BJ (cell line): ENCODE measurements at regions not wholly inside any gene's neighbourhood (a gene's known extent, or its start where the extent isn't known, plus 50 kb on each side); places are given as distances from the start of the nearest gene placed in this dataset.
A peak's percentile ranks its signal among the peaks of the same experiment; 100 is the strongest.

Experiments used
- CTCF ChIA-PET: fragments of 350-600 bp; formaldehyde crosslinking; extraction: SDS; loops from one replicate; lab custom pipeline; 2021; ENCODE audit warnings: antibody characterized with exemption, inconsistent platforms; lab: Yijun Ruan, JAX
- POLR2A ChIA-PET: fragments of 300-600 bp; sonication (Branson Sonifier 250); formaldehyde crosslinking; extraction: SDS; loops from one replicate; lab custom pipeline; 2021; ENCODE audit warnings: antibody characterized with exemption; lab: Charles Lee
- DNase-seq: peaks from one replicate; pipeline ENCODE4 v3.0.0-alpha.2; 2011; ENCODE audit warnings: low read depth
- H3K27me3 ChIP-seq: 2 replicates; pipeline ENCODE4 v1.6.0; 2011; ENCODE audit warnings: low read length; ENCODE audit not compliant: control insufficient read depth, insufficient read depth
- H3K36me3 ChIP-seq: 2 replicates; pipeline ENCODE4 v1.5.1; 2011; ENCODE audit warnings: low read length; ENCODE audit not compliant: control insufficient read depth, insufficient read depth
- H3K4me3 ChIP-seq: 2 replicates; pipeline ENCODE4 v1.5.1; 2011; ENCODE audit warnings: low read depth, mild to moderate bottlenecking, control low read depth, low read length
- TF ChIP-seq, protein P1 (sequence below): IDR thresholded peaks from 2 replicates; pipeline ENCODE4 v1.5.1; 2011; ENCODE audit warnings: low read depth, mild to moderate bottlenecking, control low read depth, inconsistent platforms, low read length, moderate library complexity; ENCODE audit not compliant: insufficient read depth

- TF ChIP-seq, protein P1, sequence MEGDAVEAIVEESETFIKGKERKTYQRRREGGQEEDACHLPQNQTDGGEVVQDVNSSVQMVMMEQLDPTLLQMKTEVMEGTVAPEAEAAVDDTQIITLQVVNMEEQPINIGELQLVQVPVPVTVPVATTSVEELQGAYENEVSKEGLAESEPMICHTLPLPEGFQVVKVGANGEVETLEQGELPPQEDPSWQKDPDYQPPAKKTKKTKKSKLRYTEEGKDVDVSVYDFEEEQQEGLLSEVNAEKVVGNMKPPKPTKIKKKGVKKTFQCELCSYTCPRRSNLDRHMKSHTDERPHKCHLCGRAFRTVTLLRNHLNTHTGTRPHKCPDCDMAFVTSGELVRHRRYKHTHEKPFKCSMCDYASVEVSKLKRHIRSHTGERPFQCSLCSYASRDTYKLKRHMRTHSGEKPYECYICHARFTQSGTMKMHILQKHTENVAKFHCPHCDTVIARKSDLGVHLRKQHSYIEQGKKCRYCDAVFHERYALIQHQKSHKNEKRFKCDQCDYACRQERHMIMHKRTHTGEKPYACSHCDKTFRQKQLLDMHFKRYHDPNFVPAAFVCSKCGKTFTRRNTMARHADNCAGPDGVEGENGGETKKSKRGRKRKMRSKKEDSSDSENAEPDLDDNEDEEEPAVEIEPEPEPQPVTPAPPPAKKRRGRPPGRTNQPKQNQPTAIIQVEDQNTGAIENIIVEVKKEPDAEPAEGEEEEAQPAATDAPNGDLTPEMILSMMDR = no peak
- CTCF ChIA-PET = no interaction called here
- no peak for DNase-seq
- Histone ChIP-seq H3K36me3 (no peaks in the 10 kb centered on the region), H3K4me3 (no peak overlapping the region), H3K27me3 (no peaks in the 10 kb centered on the region)
- POLR2A ChIA-PET = no interaction called here
Observed at GRCh38 chrX:40928076-40928475, 157.2 kb upstream of the USP9X start.

- Histone ChIP-seq H3K27me3 (no peaks in the 10 kb centered on the region), H3K4me3 (no peak overlapping the region), H3K36me3 (no peaks in the 10 kb centered on the region)
- TF ChIP-seq, protein P1 = no peak
- CTCF ChIA-PET = interaction anchor here (1.6 kb wide), 1 partner anchor 13 kb away, joined by 3 read pairs; no protein-coding TSS in a partner anchor
- POLR2A ChIA-PET = no interaction called here
- no peak for DNase-seq
Observed at GRCh38 chrX:40931921-40932320, 153.3 kb upstream of the USP9X start.

GRCh38 chrX:40933132-40933705, 152.0 kb upstream of the USP9X start:
- POLR2A ChIA-PET = no interaction called here
- Histone ChIP-seq H3K4me3 (peak overlapping the region; percentile 27), H3K27me3 (no peaks in the 10 kb centered on the region), H3K36me3 (no peaks in the 10 kb centered on the region)
- TF ChIP-seq, protein P1 = no peak
- CTCF ChIA-PET = interaction anchor here (0.5 kb wide), 1 partner anchor 26 kb away, joined by 3 read pairs; no protein-coding TSS in a partner anchor
- DNase-seq = no peak

GRCh38 chrX:40933706-40934425, 151.4 kb upstream of the USP9X start:
- TF ChIP-seq, protein P1 = no peak

GRCh38 chrX:40936827-40937226, 148.4 kb upstream of the USP9X start:
- H3K36me3 ChIP-seq = no peaks in the 10 kb centered on the region
- no peak overlapping the region for H3K4me3 ChIP-seq
- ChIA-PET POLR2A (no interaction called here), CTCF (no interaction called here)
- no peaks in the 10 kb centered on the region for H3K27me3 ChIP-seq
- TF ChIP-seq, protein P1 = no peak
- no peak for DNase-seq

More at GRCh38 chrX:40933706-40934425, 151.4 kb upstream of the USP9X start:
- Histone ChIP-seq H3K4me3 (0 out of 2 replicates have a peak overlapping the region, but pooled peaks have one; percentile 27), H3K27me3 (no peaks in the 10 kb centered on the region), H3K36me3 (no peaks in the 10 kb centered on the region)
- POLR2A ChIA-PET = no interaction called here
- DNase-seq = peak; percentile 39
- CTCF ChIA-PET = no interaction called here
